HG03521 (cell line): ENCODE measurements at regions not wholly inside any gene's neighbourhood (a gene's known extent, or its start where the extent isn't known, plus 50 kb on each side); places are given as distances from the start of the nearest gene placed in this dataset.

ENCODE experiments used
- ATAC-seq: cut with Tn5 transposase; IDR thresholded peaks from one replicate; pipeline ENCODE4 v1.9.1; 2021; ENCODE audit warnings: mild to moderate bottlenecking, moderate library complexity; ENCODE audit not compliant: unreplicated experiment

GRCh38 chr9:71218774-71219173 lies 97.4 kb upstream of the TRPM3 start:
- no peak for ATAC-seq

GRCh38 chr9:71213633-71214032 lies 92.2 kb upstream of the TRPM3 start:
- no peak for ATAC-seq

- no peak for ATAC-seq
These were observed 88.9 kb upstream of the TRPM3 start for GRCh38 chr9:71210326-71210725.

- no peak for ATAC-seq
These were observed 88.5 kb upstream of the TRPM3 start for GRCh38 chr9:71209890-71210289.

GRCh38 chr9:71202931-71203330 lies 81.5 kb upstream of the TRPM3 start:
- ATAC-seq: no peak

- no peak for ATAC-seq
These were observed 70.3 kb upstream of the TRPM3 start for GRCh38 chr9:71191708-71192107.

- no peak for ATAC-seq
These were observed 61.8 kb upstream of the TRPM3 start for GRCh38 chr9:71183251-71183650.

- no peak for ATAC-seq
These were observed 57.8 kb upstream of the TRPM3 start for GRCh38 chr9:71179183-71179582.

- no peak for ATAC-seq
These were observed 56.5 kb upstream of the TRPM3 start for GRCh38 chr9:71177901-71178300.

- ATAC-seq: no peak
These were observed 50.1 kb upstream of the TRPM3 start for GRCh38 chr9:71171517-71171916.
